ENCODE measurements at regions not wholly inside any gene's neighbourhood (a gene's known extent, or its start where the extent isn't known, plus 50 kb on each side); places are given as distances from the start of the nearest gene placed in this dataset.

DNA sequence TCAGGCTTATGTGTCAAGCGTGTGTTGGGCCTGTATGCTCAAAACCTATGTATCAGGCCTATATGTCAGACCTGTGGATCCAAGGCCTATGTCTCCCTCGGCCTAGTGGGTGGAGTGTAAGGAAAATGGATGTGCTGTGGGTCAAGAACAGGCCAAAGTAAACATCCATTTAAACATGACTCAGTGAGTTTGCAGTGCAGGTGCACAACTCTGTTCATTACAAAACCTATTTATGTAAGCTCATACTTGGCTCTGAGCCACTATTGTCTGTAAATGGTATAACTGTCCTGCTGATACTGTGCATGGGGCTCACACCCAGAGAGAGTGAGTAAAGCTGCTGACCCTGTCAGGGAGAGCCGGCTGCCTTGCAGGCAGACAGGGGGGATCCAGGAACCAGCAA, 249.7 kb upstream of the AVPR1A start:
- WGBS, 2 donors (ENCODE audit: low coverage in 1 of 2), result 56% methylated on average over 3 of the region's 3 CpGs; no CpG with 5 or more reads in 1 of the 2 donors
- H3K9me3 ChIP-seq, result no peaks in the 10 kb centered on the region
- H3K27me3 ChIP-seq, result no peaks in the 10 kb centered on the region
- intact Hi-C loops (cut with DNase I; ENCODE audit: low total_unique reads) (no loop called here), in situ Hi-C loops (cut with MboI; ENCODE audit: low pct_ligation_motif_present in 1 of 4, low pct_unique_long_range_greater_than_20kb in 1 of 4, low sequenced_read_pairs in 3 of 4) (no loop called here)
- DNase-seq, result no peak
- H3K36me3 ChIP-seq, result no peaks in the 10 kb centered on the region
- H3K4me3 ChIP-seq, result no peak overlapping the region
- H3K27ac ChIP-seq, result no peak overlapping the region
- H3K4me1 ChIP-seq, result no peaks in the 10 kb centered on the region
- TF ChIP-seq, protein P1, sequence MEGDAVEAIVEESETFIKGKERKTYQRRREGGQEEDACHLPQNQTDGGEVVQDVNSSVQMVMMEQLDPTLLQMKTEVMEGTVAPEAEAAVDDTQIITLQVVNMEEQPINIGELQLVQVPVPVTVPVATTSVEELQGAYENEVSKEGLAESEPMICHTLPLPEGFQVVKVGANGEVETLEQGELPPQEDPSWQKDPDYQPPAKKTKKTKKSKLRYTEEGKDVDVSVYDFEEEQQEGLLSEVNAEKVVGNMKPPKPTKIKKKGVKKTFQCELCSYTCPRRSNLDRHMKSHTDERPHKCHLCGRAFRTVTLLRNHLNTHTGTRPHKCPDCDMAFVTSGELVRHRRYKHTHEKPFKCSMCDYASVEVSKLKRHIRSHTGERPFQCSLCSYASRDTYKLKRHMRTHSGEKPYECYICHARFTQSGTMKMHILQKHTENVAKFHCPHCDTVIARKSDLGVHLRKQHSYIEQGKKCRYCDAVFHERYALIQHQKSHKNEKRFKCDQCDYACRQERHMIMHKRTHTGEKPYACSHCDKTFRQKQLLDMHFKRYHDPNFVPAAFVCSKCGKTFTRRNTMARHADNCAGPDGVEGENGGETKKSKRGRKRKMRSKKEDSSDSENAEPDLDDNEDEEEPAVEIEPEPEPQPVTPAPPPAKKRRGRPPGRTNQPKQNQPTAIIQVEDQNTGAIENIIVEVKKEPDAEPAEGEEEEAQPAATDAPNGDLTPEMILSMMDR (IDR thresholded peaks at IDR 0.05), result no peak
- TF ChIP-seq EP300 (IDR thresholded peaks at IDR 0.05; ENCODE audit: low read depth), result no peak
- TF ChIP-seq POLR2AphosphoS5 (IDR thresholded peaks at IDR 0.05), result no peak
- TF ChIP-seq POLR2A (IDR thresholded peaks at IDR 0.05), result no peak

GRCh38 chr12:63400318-63400717, 249.3 kb upstream of the AVPR1A start:
- H3K4me3 ChIP-seq, result no peak overlapping the region
- no peaks in the 10 kb centered on the region for H3K27me3 ChIP-seq
- H3K36me3 ChIP-seq, result no peaks in the 10 kb centered on the region
- H3K9me3 ChIP-seq, result no peaks in the 10 kb centered on the region
- in situ Hi-C loops (cut with MboI; ENCODE audit: low pct_ligation_motif_present in 1 of 4, low pct_unique_long_range_greater_than_20kb in 1 of 4, low sequenced_read_pairs in 3 of 4) (no loop called here), intact Hi-C loops (cut with DNase I; ENCODE audit: low total_unique reads) (no loop called here)
- H3K27ac ChIP-seq, result no peak overlapping the region
- no peak for DNase-seq
- no peaks in the 10 kb centered on the region for H3K4me1 ChIP-seq
- no peak for TF ChIP-seq POLR2A (IDR thresholded peaks at IDR 0.05)
- no peak for TF ChIP-seq EP300 (IDR thresholded peaks at IDR 0.05; ENCODE audit: low read depth)
- TF ChIP-seq, protein P1 (IDR thresholded peaks at IDR 0.05), result no peak
- TF ChIP-seq POLR2AphosphoS5 (IDR thresholded peaks at IDR 0.05), result no peak
- WGBS, 2 donors (ENCODE audit: low coverage in 1 of 2), result 59% methylated on average over 2 of the region's 2 CpGs; no CpG with 5 or more reads in 1 of the 2 donors

- DNase-seq, result no peak
- no peaks in the 10 kb centered on the region for H3K4me1 ChIP-seq
- no peaks in the 10 kb centered on the region for H3K36me3 ChIP-seq
- 50 to 78% methylated on average over 1 to 4 of the region's 4 CpGs for WGBS, 2 donors (ENCODE audit: low coverage in 1 of 2)
- no peak overlapping the region for H3K4me3 ChIP-seq
- H3K27ac ChIP-seq, result no peak overlapping the region
- TF ChIP-seq EP300 (IDR thresholded peaks at IDR 0.05; ENCODE audit: low read depth) (no peak), POLR2AphosphoS5 (IDR thresholded peaks at IDR 0.05) (no peak), POLR2A (IDR thresholded peaks at IDR 0.05) (no peak)
- TF ChIP-seq, protein P1 (IDR thresholded peaks at IDR 0.05), result no peak
- in situ Hi-C loops (cut with MboI; ENCODE audit: low pct_ligation_motif_present in 1 of 4, low pct_unique_long_range_greater_than_20kb in 1 of 4, low sequenced_read_pairs in 3 of 4), result no loop called here
- H3K9me3 ChIP-seq, result no peaks in the 10 kb centered on the region
- intact Hi-C loops (cut with DNase I; ENCODE audit: low total_unique reads), result no loop called here
- H3K27me3 ChIP-seq, result no peaks in the 10 kb centered on the region
Measured at GRCh38 chr12:63397807-63398206, 246.8 kb upstream of the AVPR1A start.

DNA sequence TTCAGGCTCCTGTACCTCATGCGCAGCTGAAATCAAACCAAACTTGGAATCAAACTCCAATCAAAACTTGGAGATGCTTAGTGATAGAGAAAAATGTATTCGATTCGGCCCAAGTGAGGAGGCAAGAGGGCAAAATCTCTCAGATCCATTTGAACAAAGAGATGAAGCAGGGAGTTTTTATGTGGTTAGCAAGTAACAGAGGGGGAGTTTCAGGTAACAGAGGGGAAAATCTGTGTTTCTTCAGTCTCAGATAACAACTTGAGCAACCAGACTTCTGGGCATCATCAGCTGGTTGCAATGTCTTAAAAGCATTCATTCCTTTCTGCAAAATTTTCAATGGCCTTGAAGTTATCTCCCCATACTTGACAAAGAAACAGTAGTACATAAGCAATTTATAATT, 245.1 kb upstream of the AVPR1A start:
- WGBS, 2 donors (ENCODE audit: low coverage in 1 of 2), result 90% methylated on average over 2 to 3 of the region's 3 CpGs
- TF ChIP-seq POLR2AphosphoS5 (IDR thresholded peaks at IDR 0.05) (no peak), POLR2A (IDR thresholded peaks at IDR 0.05) (no peak), EP300 (IDR thresholded peaks at IDR 0.05; ENCODE audit: low read depth) (no peak)
- TF ChIP-seq, protein P1 (IDR thresholded peaks at IDR 0.05), result no peak
- Histone ChIP-seq H3K27ac (no peak overlapping the region), H3K4me3 (no peak overlapping the region), H3K4me1 (no peaks in the 10 kb centered on the region), H3K27me3 (no peaks in the 10 kb centered on the region), H3K9me3 (no peaks in the 10 kb centered on the region), H3K36me3 (no peaks in the 10 kb centered on the region)
- DNase-seq, result no peak
- in situ Hi-C loops (cut with MboI; ENCODE audit: low pct_ligation_motif_present in 1 of 4, low pct_unique_long_range_greater_than_20kb in 1 of 4, low sequenced_read_pairs in 3 of 4), result no loop called here
- intact Hi-C loops (cut with DNase I; ENCODE audit: low total_unique reads), result no loop called here

Measured in transverse colon (tissue), 4 donors.